H7 (cell line): ENCODE measurements at regions not wholly inside any gene's neighbourhood (a gene's known extent, or its start where the extent isn't known, plus 50 kb on each side); places are given as distances from the start of the nearest gene placed in this dataset.

Experiments
- DNase-seq: peaks from one replicate; pipeline ENCODE4 v3.0.0; 2012
- H3K27me3 ChIP-seq: 2 replicates; pipeline ENCODE4 v1.6.0; 2011; ENCODE audit warnings: mild to moderate bottlenecking, low read length; ENCODE audit not compliant: control insufficient read depth, insufficient read depth
- H3K36me3 ChIP-seq: replicated peaks from 2 replicates; pipeline ENCODE4 v1.5.1; 2011; ENCODE audit warnings: low read length; ENCODE audit not compliant: control insufficient read depth, insufficient read depth
- H3K4me3 ChIP-seq: 2 replicates; pipeline ENCODE4 v1.5.1; 2011; ENCODE audit warnings: low read depth, mild to moderate bottlenecking, control low read depth, low read length, moderate library complexity; ENCODE audit not compliant: insufficient read depth

GRCh38 chr18:6465281-6465680 is 50.6 kb upstream of the L3MBTL4 start:
- no peaks in the 10 kb centered on the region for H3K36me3 ChIP-seq
- H3K27me3 ChIP-seq, result no peaks in the 10 kb centered on the region
- DNase-seq, result no peak
- H3K4me3 ChIP-seq, result no peak overlapping the region

GRCh38 chr18:6476190-6476589 is 61.5 kb upstream of the L3MBTL4 start:
- Histone ChIP-seq H3K36me3 (no peaks in the 10 kb centered on the region), H3K4me3 (no peak overlapping the region), H3K27me3 (no peaks in the 10 kb centered on the region)
- DNase-seq, result no peak

GRCh38 chr18:6476880-6477279 is 62.2 kb upstream of the L3MBTL4 start:
- no peaks in the 10 kb centered on the region for H3K27me3 ChIP-seq
- no peaks in the 10 kb centered on the region for H3K36me3 ChIP-seq
- no peak overlapping the region for H3K4me3 ChIP-seq
- DNase-seq, result no peak

GRCh38 chr18:6478121-6478520 is 63.4 kb upstream of the L3MBTL4 start:
- Histone ChIP-seq H3K4me3 (no peak overlapping the region), H3K27me3 (no peaks in the 10 kb centered on the region), H3K36me3 (no peaks in the 10 kb centered on the region)
- no peak for DNase-seq

GRCh38 chr18:6479699-6480098 is 65.0 kb upstream of the L3MBTL4 start:
- no peak for DNase-seq
- Histone ChIP-seq H3K36me3 (no peaks in the 10 kb centered on the region), H3K27me3 (no peaks in the 10 kb centered on the region)

GRCh38 chr18:6482198-6482977 is 67.7 kb upstream of the L3MBTL4 start:
- Histone ChIP-seq H3K4me3 (no peak overlapping the region), H3K36me3 (no peaks in the 10 kb centered on the region), H3K27me3 (no peaks in the 10 kb centered on the region)
- peak; percentile 87 for DNase-seq

More at GRCh38 chr18:6479699-6480098, 65.0 kb upstream of the L3MBTL4 start:
- no peak overlapping the region for H3K4me3 ChIP-seq

GRCh38 chr18:6484659-6485058 is 69.9 kb upstream of the L3MBTL4 start:
- no peaks in the 10 kb centered on the region for H3K36me3 ChIP-seq
- no peak for DNase-seq
- H3K27me3 ChIP-seq, result no peaks in the 10 kb centered on the region
- no peak overlapping the region for H3K4me3 ChIP-seq

- Histone ChIP-seq H3K4me3 (no peak overlapping the region), H3K36me3 (no peaks in the 10 kb centered on the region), H3K27me3 (no peaks in the 10 kb centered on the region)
- no peak for DNase-seq
Observed at GRCh38 chr18:6486313-6486712, 71.6 kb upstream of the L3MBTL4 start.

GRCh38 chr18:6486764-6487426 is 72.2 kb upstream of the L3MBTL4 start:
- peak; percentile 28 for DNase-seq
- H3K36me3 ChIP-seq, result no peaks in the 10 kb centered on the region
- no peak overlapping the region for H3K4me3 ChIP-seq
- no peaks in the 10 kb centered on the region for H3K27me3 ChIP-seq

- H3K27me3 ChIP-seq, result no peaks in the 10 kb centered on the region
- no peaks in the 10 kb centered on the region for H3K36me3 ChIP-seq
- no peak for DNase-seq
- no peak overlapping the region for H3K4me3 ChIP-seq
Observed at GRCh38 chr18:6487968-6488367, 73.3 kb upstream of the L3MBTL4 start.

- no peaks in the 10 kb centered on the region for H3K36me3 ChIP-seq
- no peak overlapping the region for H3K4me3 ChIP-seq
- H3K27me3 ChIP-seq, result no peaks in the 10 kb centered on the region
- DNase-seq, result no peak
Observed at GRCh38 chr18:6488956-6489355, 74.2 kb upstream of the L3MBTL4 start.

GRCh38 chr18:6489977-6490376 is 75.3 kb upstream of the L3MBTL4 start:
- Histone ChIP-seq H3K27me3 (no peaks in the 10 kb centered on the region), H3K36me3 (no peaks in the 10 kb centered on the region), H3K4me3 (no peak overlapping the region)
- DNase-seq, result no peak

- Histone ChIP-seq H3K36me3 (no peaks in the 10 kb centered on the region), H3K4me3 (no peak overlapping the region), H3K27me3 (no peaks in the 10 kb centered on the region)
- DNase-seq, result no peak
Observed at GRCh38 chr18:6493194-6493593, 78.5 kb upstream of the L3MBTL4 start.

GRCh38 chr18:6495536-6495935 is 80.8 kb upstream of the L3MBTL4 start:
- H3K36me3 ChIP-seq, result no peaks in the 10 kb centered on the region
- no peak for DNase-seq
- H3K27me3 ChIP-seq, result no peaks in the 10 kb centered on the region
- no peak overlapping the region for H3K4me3 ChIP-seq

GRCh38 chr18:6497543-6497942 is 82.8 kb upstream of the L3MBTL4 start:
- no peaks in the 10 kb centered on the region for H3K27me3 ChIP-seq
- H3K4me3 ChIP-seq, result no peak overlapping the region
- no peaks in the 10 kb centered on the region for H3K36me3 ChIP-seq
- no peak for DNase-seq
